SU-DHL-6 (cell line): ENCODE measurements at regions not wholly inside any gene's neighbourhood (a gene's known extent, or its start where the extent isn't known, plus 50 kb on each side); places are given as distances from the start of the nearest gene placed in this dataset.

Source experiments
- CTCF ChIP-seq: fragments of 200-600 bp; sonication (generic); IDR thresholded peaks from one replicate; pipeline ENCODE4 v1.5.1; 2017; ENCODE audit warnings: antibody characterized with exemption, mild to moderate bottlenecking, low read length, moderate library complexity; ENCODE audit not compliant: insufficient read depth, poor library complexity, severe bottlenecking
- EZH2phosphoT487 ChIP-seq: fragments of 200-600 bp; sonication (generic), shearing (Covaris generic); conservative IDR thresholded peaks from 2 replicates; pipeline ENCODE4 v1.6.1; 2018; ENCODE audit warnings: mild to moderate bottlenecking, antibody characterized with exemption, low read length, moderate library complexity, mixed read lengths

GRCh38 chr11:82216927-82217570, 516.6 kb downstream of the FAM181B start:
- TF ChIP-seq CTCF (no peak), EZH2phosphoT487 (no peak)
